ENCODE measurements at regions not wholly inside any gene's neighbourhood (a gene's known extent, or its start where the extent isn't known, plus 50 kb on each side); places are given as distances from the start of the nearest gene placed in this dataset.

DNA sequence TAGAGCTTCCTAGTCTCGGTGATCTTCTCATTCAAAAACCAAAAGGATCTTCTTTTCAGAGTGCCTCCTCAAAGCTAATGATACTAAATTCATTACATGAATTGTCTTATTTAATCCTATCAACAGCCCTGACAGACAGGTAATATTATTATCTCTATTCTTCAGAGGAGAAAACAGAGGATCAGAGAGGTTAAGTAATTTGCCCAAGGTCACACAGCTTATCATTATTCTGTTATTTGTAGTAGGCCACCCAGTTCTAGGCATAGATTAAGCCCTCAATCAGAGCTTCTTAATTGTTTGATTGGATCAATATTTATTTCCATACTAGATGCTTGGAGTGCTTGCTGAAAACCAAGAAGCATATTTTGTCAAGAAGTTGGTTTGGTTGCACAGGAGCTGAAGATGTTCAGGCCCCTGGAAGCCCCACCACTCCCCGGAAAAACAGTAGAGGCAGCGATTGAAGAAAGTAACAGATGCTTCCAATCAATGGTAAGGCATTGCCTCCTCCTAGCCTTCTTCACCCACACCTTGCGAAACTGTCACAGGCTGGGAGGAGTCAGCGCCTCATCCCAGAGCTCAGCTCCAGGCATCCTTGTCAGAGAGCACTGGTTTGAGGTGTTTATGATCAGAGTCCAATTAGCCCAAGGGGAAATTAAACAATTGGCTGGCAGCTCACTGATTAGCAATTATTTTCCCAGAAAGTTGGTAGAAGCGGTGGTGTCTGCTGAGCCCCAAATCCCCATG is 487.2 kb downstream of the BCL11A start:
- no peak for DNase-seq (ENCODE audit: low read depth in 2 of 2, low spot score in 1 of 2)

DNA sequence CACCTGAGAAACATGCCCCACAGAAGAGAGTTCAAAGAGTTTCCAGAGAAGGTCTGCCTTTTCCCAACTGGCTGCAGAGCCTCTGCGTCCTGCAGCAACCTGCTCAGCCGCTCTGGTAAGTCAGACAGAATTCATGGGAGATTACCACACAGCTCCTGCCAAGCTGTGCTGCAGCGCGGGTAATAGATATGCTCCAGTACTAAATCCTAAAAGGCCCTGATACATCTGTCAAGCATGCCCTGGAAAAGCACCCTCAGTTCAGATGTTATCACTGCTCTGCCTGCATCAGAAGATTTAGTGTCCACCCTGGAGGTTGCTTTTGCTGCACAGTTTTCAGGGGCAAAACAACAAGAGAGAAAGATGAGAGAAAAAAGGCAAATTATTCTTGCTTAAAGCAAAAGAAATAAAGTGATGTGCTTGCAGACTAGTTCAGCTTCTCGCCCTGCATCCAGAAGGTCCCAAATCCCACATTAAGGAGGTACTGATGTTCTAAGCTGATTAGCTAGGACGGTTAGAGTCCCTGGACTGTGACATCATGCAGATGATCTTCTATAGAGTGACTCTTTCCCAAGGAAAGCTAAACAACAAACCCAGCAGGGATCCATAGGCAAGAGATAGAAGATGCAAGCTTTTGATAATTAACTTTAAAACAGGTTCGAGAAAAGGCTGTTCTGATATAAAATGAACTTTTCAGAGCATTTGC is 488.6 kb downstream of the BCL11A start:
- no peak for DNase-seq (ENCODE audit: low read depth in 2 of 2, low spot score in 1 of 2)

DNA sequence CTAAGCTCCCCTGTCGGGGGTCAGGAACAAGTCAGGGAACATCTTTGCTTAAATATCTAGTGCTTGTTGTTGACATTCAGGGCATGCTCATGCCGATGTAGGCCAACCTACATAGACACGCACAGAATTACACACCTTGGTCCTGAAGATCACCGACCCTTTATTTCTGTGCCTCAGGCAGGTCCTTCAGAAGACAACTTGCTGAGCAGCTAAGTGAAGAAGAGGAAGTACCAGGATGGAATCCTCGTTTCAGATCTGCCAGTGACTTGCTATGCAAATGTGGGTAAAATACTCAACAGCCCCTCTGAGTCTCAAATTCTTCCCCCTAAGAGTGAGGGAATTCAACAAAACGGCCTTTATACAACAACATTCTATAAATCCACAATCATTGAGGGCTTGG is 494.7 kb downstream of the BCL11A start:
- no peak for DNase-seq (ENCODE audit: low read depth in 2 of 2, low spot score in 1 of 2)

DNA sequence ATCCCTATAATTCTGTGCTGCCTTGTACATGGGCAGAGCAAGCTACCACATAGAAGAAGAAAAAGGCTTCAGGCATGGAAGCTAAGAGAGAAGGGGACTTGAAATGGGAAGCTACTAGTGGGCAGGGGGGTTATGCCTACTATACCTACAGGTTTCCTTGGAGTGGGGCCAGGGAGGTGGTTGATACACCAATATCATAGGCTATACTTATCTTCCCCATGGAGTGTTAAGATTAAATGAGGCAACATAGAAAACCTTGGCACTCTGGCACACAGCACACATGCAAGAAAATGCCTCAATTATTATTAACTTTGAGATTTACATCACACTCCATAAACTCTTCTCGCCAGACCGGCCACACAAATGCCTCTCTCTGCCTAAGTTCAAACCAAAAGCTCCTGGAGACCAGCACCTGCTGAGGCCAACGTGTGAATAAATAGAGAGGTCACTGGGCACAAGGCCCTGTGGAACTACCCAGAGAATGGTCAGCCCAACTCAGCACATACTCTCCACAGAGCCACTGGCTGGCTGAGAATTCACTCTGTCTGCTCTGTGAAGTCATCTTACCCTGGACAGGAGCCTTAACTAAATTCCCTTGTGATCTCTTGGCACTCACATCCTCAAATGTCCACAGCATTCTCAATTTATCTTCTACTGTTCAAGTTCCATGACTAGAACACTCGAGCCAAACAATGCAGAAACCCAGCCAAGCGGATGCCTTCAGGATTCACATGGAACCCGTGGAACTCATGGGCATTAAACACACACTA is 498.7 kb downstream of the BCL11A start:
- no peak for DNase-seq (ENCODE audit: low read depth in 2 of 2, low spot score in 1 of 2)

DNA sequence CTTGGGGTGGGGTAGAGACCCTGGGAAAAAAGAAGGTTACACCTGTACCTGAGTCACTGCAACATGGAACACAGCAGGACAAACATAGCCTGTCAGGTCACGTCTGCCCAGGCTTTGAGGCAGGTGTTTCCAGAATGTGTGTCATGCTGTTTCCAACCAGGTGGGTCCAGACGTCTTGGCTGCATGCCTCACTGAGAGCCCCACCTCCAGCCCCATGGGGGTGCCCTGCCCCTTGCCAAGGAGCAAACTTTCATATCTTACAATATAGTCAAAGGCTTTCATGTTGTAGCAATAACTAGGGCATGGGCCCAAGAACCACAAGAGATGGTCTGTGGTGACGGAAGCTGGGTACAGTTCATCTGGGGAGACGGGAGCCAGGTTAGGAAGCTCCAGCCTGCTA is 499.7 kb downstream of the BCL11A start:
- DNase-seq (ENCODE audit: low read depth in 2 of 2, low spot score in 1 of 2), result no peak

DNA sequence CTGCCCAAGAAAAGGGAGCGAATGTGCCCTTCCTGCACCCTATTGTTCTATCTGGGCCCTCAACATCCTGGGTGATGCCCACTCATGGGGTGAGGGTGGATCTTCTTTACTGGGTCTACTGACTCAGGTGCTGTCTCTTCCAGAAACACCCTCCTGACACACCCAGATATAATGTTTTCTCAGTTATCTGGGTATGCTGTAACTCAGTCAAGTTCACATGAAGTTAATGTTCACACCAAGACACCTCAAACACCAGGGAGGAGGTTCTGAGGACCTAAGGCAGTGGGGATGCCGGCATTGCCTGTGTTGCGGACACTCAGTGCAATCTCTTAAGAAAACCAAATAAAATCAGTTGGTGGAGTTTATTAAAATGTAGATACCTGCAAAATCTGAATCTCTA is 500.9 kb downstream of the BCL11A start:
- no peak for DNase-seq (ENCODE audit: low read depth in 2 of 2, low spot score in 1 of 2)

- DNase-seq (ENCODE audit: low read depth in 2 of 2, low spot score in 1 of 2), result no peak
Measured at GRCh38 chr2:60051991-60052390, 501.5 kb downstream of the BCL11A start.

DNA sequence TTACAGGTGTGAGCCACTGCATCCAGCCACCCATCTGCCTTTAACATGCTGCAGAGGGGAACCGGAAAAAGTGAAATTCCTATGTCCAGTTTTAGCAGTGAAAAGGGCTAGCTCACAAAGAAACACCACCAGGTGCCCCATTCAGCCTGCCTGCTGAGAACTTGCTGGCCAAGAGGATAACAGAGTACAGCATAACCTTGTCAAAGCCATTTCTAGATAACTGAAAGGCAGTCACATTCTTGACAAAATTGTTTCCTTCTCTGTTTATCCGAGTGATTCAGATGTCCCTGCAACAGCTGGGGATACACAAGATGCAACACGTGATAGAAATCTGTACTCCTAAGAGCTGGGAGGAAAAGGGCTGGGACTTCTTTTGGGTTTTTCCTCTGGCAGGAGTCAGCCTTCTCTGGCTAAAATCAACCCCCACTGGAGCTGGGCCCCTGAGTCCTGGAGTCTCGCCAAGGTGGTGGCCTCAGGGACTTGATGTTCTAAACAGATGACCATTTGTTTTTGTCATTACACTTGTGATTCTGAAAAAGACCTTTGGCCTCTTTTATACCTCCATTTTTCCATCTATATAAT is 505.4 kb downstream of the BCL11A start:
- DNase-seq (ENCODE audit: low read depth in 2 of 2, low spot score in 1 of 2), result no peak

DNA sequence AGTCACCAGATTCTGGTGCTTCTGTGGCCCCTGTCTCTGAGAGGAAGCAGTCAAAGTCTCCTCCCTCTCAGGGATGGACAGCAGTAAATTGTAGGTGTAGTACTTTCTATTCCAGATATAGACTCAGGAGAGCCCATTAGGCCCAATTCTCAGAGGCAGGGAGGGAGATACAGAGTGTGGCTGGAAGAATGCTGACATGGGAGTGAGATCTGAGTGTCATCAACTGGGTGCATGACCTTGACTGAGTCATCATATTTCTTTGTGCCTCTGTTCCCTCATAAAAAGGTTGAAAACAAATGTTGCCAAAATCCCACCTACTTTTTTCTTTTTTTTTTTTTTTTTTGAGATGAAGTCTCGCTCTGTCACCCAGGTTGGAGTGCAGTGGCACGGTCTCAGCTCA is 506.1 kb downstream of the BCL11A start:
- no peak for DNase-seq (ENCODE audit: low read depth in 2 of 2, low spot score in 1 of 2)

DNA sequence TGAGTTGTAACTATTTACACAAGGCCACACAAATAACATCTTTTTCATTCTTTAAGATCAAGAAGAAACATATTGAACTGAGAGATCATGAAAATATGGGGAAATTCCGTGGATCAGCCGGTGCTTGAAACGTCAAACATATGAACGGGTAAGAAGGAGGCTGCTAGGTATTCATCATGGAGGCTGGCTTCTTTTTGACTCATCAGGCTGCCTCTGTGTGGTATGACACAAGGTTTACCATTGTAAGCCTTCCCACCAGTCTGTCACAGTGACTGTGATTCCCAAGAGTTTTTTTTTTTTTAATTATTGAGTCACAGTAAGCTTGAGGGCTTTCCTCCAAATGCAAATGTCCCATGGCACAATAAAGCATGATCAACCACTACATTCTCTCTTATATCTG is 506.9 kb downstream of the BCL11A start:
- DNase-seq (ENCODE audit: low read depth in 2 of 2, low spot score in 1 of 2), result no peak

- DNase-seq (ENCODE audit: low read depth in 2 of 2, low spot score in 1 of 2), result no peak
Measured at GRCh38 chr2:60045456-60045855, 508.0 kb downstream of the BCL11A start.

- no peak for DNase-seq (ENCODE audit: low read depth in 2 of 2, low spot score in 1 of 2)
Measured at GRCh38 chr2:60044484-60044883, 509.0 kb downstream of the BCL11A start.

DNA sequence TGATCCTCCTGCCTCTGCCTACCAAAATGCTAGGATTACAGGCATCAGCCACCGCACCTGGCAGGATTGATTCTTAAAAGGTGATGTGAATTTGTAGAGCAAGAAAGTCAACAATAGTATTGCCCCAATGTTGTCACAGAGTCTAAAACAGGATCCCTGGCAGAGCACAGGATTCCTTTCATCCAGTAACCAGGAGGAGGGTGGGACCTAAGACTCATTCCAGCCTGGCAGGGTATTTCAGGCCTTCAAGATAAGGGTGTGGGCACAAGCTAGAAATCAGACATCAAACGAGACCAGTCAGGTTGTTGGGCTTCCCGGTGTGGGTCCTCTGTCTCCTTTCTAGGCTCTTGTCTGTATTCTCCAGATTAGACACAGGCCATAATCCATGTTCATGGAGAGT is 511.4 kb downstream of the BCL11A start:
- DNase-seq (ENCODE audit: low read depth in 2 of 2, low spot score in 1 of 2), result no peak

DNA sequence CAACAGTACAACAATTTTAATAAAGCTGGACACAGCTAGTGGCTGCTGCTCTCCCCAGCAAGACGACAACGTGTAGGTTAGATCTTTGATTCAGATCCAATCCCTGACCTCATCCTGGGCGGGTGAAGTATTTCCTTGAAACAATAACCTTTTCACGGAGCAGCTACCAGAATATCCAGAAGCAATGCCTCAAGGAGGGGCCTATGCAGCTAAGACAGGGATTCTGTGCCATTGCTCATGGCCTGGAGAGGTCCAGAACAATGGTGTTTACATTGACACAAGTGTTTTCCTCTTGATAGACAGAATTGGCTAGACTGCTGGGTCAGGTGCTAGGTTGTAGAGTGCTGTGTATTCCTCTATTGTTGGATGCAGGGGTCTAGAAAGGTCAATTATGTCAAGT is 520.1 kb downstream of the BCL11A start:
- no peak for DNase-seq (ENCODE audit: low read depth in 2 of 2, low spot score in 1 of 2)

- DNase-seq (ENCODE audit: low read depth in 2 of 2, low spot score in 1 of 2), result no peak
Measured at GRCh38 chr2:60029566-60029883, 523.9 kb downstream of the BCL11A start.

DNA sequence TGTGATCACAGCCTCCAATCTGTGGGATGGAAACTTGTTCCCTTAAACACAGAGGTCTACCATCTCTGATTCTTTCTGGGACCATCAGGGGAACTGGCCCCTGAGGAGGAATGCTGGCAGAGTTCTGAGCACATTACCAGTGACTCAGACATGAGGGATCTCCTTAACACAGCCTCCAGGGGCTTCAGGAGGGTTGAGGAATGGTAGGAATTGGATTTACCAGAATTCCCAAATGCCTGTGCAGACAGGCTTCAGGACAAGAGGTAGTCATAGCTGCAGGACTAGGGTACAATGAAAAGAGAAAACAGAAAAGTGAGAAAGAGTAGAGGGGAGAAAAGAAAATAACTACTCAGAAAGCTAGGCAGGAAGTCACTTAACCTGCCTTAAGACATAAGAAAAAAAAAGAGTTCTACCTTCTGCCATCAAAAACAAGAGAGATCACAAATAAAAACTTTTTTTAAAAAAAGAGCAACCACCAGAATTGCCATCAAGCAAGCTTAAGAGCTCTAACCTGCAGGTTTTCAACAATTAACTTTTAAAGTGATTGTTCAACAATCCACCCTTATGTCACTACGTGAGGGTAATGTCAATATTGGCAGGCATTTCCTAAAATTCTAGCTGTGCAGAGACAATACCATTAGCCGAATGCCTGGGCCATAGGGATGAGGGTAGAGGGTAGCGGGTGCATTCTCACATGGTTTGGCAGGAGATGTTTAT is 524.4 kb downstream of the BCL11A start:
- DNase-seq (ENCODE audit: low read depth in 2 of 2, low spot score in 1 of 2), result no peak

DNA sequence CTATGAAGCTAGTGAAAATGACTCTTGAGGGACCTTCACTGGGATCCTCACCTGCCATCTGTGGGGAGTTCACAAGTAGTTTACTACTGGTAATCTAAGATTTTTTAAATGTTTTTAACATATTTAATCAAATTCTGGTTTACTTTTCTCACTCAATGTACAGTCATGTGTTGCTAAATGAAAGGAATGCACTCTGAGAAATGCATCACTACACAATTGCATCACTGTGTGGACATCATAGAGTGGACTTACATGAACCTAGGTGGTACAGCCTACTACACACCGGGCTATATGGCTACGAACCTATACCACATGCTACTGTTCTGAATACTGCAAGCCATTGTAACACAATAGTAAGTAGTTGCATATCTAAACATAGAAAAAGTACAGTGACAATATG is 528.0 kb downstream of the BCL11A start:
- no peak for DNase-seq (ENCODE audit: low read depth in 2 of 2, low spot score in 1 of 2)

DNA sequence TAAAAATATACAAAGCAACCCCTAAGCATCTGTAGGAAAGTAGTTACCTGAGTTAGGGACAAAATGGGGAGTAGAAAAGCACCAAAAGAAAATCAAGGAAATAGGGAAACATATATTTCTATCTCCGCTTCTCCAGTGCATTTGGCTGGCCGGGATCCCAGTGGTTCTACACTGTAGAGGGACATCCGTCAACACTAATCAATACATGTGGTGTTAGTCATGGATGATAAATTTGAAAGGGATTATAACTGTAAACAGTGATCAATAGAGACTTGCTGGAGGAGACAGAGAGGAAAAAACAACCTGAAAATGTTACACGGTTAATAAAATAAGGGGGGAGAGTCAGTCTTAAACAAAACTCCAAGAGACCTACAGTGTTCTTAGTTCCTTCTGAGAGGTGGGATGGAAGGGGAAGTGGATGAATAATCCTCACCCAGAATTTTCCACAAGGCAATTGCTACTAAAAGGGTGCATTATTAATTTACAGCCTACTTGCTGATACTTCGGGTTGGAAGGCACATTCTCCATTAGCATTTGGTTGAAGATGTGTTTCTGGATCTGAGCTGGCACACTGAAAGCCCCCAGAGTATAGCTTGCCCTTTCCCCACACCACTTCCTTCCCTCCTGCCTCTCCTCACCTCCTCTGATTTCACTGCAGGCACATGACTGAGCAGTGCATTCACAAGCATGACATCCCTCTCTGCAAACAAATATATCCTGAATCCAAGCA is 530.0 kb downstream of the BCL11A start:
- DNase-seq (ENCODE audit: low read depth in 2 of 2, low spot score in 1 of 2), result no peak

DNA sequence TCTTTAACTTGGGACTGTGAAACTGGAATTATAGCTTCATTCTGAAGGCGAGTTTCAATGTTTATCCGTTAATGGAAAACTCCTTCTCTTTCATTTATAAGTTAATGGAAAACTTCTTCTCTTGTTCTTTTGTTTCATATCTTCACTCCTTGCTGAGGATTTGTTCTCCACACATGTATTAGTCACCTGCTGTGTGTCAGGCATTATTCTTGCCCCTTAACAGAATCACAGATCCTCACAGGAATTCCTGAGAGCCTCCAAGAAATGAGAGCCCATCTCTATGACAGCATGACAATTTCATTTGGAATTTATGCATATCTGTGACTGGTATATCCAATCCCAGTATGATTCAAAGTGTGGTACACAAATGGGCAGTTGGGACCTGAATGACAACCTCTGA is 545.8 kb downstream of the BCL11A start:
- DNase-seq (ENCODE audit: low read depth in 2 of 2, low spot score in 1 of 2), result no peak

DNA sequence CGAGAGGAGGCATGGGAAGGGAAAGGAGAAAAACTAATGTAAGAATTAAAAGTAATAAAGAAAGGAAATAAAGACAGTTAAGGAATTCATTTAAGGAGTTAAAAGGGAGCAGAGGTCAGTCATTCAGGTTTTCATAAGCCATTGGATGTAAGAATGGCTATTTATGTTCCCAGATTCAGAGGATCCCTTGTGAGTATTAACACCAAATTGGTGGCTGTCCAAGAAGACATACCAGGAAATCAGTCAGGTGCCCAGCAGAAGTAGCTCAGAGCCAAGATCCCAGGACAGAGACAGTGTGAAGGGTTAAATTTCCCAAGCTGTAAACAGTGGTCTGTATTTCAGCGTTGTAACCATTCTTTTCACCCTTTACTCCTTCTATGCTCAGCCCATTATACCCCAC is 550.4 kb downstream of the BCL11A start:
- no peak for DNase-seq (ENCODE audit: low read depth in 2 of 2, low spot score in 1 of 2)
